ENCODE measurements at regions not wholly inside any gene's neighbourhood (a gene's known extent, or its start where the extent isn't known, plus 50 kb on each side); places are given as distances from the start of the nearest gene placed in this dataset.

DNA sequence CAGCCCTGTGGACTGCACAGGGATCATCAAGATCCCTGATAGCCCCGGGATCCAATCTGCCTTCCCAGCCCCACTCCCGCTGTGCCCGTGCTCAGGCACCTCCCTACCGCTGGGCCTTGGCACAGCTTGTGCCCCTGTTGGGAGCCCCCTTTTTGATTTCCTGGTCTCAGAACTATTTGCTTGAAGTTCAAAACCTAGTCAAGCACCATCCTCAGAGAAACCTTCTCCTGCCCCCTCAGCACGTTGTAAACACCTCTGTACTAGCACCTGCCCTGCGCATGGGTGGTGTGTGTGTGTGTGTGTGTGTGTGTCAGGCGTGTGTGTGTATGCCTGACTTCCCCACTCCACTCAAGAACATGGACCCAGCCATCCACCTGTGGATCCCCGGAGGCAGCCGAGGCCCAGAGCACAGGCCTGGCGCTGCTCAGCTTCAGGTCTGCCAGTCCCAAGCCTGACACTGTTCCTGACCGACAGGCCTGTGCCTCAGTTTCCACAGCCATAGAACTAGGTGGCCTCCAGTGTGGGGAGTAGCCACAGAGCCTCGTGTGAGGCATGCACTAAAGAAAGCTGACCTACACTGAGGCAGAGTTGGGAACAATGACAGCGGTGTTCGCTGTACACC is 65.5 kb downstream of the ADRA2C start:
- DNase-seq (ENCODE audit: low spot score) = no peak

DNA sequence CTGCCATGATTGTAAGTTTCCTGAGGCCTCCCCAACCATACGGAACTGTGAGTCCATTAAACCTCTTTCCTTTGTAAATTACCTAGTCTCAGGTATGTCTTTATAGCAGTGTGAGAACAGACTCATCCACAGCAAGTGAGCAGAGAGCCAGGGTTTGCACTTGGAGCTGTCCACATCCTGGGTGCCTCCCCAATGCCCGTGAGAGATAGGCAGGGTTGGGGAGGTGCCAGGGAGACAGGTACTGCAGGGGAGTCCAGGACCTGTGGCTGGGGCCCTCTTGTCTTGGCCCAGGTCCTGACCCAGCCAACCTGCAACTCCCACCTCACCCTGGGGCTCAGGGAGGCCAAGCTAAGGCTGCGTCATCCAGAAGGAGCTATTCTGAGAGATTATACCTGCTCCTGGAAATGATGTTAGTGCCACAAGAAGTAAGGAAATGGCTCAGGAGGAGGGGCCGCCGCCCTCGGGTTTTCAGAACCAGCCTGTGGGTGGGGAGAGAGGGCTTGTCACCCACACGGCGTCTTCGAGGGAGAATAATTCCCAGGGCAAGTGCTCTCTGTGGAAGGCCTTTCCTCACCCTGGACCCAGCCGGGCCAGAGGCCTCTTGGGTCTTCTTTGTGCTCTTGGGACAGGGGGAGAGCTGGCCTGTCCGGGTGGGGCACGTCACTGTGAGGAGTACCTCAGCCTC is 66.5 kb downstream of the ADRA2C start:
- DNase-seq (ENCODE audit: low spot score) = no peak

DNA sequence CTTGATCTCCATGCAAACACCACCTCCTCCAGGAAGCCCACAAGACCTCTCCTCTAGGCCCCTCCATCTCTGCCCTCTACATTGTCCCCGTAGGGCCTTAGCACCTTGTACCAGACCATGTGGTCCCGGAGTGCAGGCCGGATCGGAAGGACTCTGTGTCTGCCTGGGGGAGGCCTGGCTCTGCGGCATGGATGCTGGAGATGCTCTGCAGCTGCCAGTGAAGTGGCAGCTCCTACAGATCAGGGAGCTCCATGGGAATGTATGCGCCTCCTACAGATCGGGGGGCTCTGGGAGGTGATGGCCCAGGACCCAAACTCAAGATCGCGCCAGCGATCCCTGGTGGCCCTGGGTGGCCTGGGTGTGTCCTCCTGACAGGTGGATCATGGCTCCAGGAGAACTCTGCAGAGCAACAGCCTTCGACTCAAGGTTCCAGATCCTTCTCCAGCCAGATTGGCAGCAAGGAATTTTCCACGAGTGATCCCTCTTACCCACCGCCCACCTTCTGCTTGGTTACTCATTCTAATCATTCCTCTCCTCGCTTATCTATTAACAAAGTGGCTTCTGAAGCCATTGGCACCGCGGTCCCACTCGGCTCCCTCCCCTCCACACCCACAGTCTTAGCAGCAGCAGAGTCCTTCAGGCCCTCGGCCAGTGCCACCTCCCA is 67.3 kb downstream of the ADRA2C start:
- DNase-seq (ENCODE audit: low spot score) = no peak

DNA sequence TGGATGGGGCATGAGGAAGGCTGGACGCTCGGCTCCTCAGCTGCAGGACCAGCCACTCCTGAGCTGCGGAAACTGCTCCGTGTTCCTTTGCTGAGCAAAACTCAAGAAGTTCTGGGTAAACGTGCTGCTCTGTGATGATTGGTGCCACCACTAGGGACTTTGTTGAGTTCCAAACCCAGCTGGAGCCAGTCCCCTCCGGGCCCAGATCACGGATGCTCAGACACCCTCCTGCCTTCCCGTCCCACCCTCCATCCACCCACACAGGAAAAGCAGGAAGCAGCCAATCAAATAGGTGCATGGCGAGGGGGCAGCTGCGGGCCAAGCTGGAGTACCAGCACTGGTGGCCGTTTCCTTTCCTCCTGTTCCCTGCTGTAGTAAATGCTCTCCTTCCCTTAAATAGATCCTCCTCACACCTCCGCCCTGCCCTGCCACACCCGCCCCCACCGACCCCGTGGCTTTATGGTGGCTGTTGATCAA is 68.0 kb downstream of the ADRA2C start:
- no peak for DNase-seq (ENCODE audit: low spot score)

- DNase-seq (ENCODE audit: low spot score) = no peak
These were observed 68.7 kb downstream of the ADRA2C start for GRCh38 chr4:3834663-3835521.

- no peak for DNase-seq (ENCODE audit: low spot score)
These were observed 69.6 kb downstream of the ADRA2C start for GRCh38 chr4:3835527-3836405.

DNA sequence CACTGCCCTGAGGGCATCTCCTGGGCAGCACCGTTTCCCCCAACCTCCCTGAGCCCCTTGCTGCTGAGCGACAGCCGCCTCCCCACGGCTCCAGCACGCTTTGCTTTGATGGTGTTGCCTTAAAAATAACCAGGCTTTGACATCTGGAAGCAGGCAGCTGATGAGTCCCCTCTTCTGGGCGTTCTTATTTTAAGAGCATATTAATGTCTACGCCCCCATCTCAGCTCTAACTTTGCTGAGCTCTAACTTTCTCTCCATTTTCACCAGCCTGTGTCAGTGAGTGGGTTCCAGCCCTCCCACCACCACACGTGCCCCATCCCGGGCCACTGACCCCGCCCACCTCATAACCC is 70.2 kb downstream of the ADRA2C start:
- no peak for DNase-seq (ENCODE audit: low spot score)

DNA sequence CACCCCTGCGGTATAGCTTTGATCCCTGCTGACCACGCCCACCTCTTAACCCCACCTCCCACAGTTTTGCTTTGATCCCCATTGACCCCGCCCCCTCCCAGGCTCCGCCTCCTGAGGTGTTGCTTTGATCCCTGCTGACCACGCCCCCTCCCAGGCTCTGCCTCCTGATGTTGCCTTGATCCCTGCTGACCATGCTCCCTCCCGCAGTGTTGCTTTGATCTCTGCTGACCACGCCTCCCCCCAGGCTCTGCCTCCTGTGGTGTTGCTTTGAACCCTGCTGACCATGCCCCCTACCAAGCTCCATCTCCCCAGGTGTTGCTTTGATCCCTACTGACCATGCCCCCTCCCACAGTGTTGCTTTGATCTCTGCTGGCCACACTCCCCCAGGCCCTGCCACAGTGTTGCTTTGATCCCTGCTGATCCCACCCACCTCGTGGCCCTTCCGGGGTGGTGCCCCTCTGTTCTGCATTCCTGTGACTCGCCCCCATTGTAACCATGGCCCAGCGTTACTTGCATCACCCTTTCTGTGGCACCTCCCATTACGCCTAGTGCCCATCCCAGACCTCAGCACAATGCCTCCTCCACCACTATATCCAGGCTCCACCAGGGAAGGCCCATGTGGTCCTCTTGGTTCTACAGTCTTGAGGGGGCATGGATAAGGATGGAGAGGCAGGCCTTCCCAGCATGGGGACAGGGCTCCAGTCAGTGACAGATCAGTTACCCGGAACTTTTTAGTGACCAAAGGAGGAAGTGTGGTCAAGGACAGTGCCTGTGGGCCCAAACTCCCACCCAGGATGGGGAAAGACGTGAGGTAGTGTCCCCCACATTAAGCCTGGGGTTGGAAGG is 70.8 kb downstream of the ADRA2C start:
- peak; percentile 29 for DNase-seq (ENCODE audit: low spot score)

GRCh38 chr4:3838437-3839380 is 72.5 kb downstream of the ADRA2C start:
- DNase-seq (ENCODE audit: low spot score) = no peak

- no peak for DNase-seq (ENCODE audit: low spot score)
These were observed 79.0 kb downstream of the ADRA2C start for GRCh38 chr4:3845094-3845743.

GRCh38 chr4:3845744-3846429 is 79.7 kb downstream of the ADRA2C start:
- DNase-seq (ENCODE audit: low spot score) = no peak

DNA sequence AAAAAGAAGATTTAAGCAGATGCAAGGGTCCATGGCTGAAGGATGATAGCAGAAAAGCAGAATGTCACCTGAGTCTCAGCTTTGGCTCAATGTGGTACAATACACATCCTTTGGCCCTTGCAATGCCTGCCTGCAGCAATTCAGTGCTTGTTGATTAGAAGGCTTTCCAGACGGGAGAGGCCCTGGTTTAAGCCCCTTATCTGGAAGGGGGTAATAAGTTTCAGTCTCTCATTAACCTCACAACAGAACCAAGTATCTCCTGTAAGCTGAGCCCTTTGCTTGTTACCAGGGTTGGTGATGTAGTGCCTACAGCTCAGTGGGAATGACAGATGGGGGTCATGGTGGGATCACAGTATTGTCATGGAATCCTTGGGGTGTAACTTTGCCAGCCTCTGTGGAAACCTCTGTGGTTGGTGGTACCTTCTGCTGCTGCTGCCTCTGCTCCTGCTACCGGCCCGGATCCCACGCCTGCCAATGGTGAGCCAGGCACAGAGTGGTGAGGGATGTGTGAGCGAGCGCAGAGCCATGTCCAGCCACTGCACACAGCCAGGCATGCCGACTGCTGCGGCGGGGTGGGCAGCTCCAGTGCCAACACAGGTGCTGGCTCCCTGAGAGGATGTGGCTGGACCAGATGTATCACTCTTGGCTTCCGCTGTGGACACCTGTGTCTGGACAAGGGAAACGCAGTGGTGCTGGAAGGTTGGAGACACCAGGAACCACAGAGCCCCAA is 81.2 kb downstream of the ADRA2C start:
- no peak for DNase-seq (ENCODE audit: low spot score)

DNA sequence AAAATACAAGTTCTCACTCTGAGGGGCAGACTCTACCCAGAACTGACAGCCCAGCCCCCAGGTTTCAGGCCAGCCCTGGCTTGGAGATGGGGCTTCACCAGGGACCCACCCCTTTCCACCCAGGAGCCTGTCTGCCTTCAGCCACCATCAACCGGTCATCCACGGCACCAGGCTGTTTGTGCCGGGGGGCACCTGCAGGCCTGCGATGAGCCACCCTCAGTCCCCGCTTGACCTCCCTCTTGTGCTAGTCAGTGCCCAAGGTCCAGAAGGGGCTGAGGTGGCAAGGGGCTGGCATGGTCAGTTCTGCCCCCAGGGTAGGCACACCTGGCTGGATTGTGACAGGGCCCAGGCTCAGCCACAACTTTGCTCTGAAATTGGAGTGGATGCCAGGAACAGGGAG is 82.1 kb downstream of the ADRA2C start:
- DNase-seq (ENCODE audit: low spot score) = no peak

DNA sequence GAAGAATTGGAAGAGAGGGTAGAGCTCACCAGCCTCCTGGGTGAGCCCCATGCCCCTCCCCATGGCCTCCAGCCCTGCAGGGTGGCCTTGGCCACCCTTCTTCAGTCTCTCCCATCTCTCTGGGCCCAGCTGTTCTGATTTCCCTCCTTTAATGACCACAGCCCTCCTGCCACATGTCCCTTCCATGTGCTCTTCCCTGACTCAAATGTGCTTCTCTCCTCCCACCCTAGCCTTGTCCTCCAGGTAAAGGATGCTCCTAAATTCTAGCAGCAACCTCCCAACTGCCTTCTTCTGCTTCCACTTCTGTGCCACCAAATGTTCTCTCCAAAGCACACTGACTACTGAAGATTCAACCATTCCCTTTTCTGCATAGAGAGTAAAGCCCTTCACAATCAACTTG is 83.0 kb downstream of the ADRA2C start:
- no peak for DNase-seq (ENCODE audit: low spot score)

GRCh38 chr4:3850128-3850527 is 83.9 kb downstream of the ADRA2C start:
- DNase-seq (ENCODE audit: low spot score) = no peak

GRCh38 chr4:3851211-3851610 is 85.0 kb downstream of the ADRA2C start:
- no peak for DNase-seq (ENCODE audit: low spot score)

GRCh38 chr4:3851881-3852280 is 85.7 kb downstream of the ADRA2C start:
- no peak for DNase-seq (ENCODE audit: low spot score)

GRCh38 chr4:3852309-3852708 is 86.1 kb downstream of the ADRA2C start:
- DNase-seq (ENCODE audit: low spot score) = no peak

Measured in COLO829 (cell line).